Osteocyte (in vitro differentiated cells): ENCODE measurements at regions not wholly inside any gene's neighbourhood (a gene's known extent, or its start where the extent isn't known, plus 50 kb on each side); places are given as distances from the start of the nearest gene placed in this dataset.

Experiments used
- DNase-seq: peaks from one replicate; pipeline ENCODE4 v3.0.0; 2021; ENCODE audit warnings: mixed read lengths; ENCODE audit not compliant: unreplicated experiment; ENCODE audit errors: extremely low spot score
- H3K27ac Mint-ChIP-seq: one replicate; pipeline ENCODE4 v1.8.0; 2021; ENCODE audit warnings: mild to moderate bottlenecking, mixed read lengths; ENCODE audit not compliant: unreplicated experiment
- H3K27me3 Mint-ChIP-seq: one replicate; pipeline ENCODE4 v1.8.0; 2021; ENCODE audit warnings: mixed read lengths; ENCODE audit not compliant: unreplicated experiment
- H3K36me3 Mint-ChIP-seq: one replicate; pipeline ENCODE4 v1.8.0; 2021; ENCODE audit warnings: mixed read lengths; ENCODE audit not compliant: unreplicated experiment
- H3K4me1 Mint-ChIP-seq: one replicate; pipeline ENCODE4 v1.8.0; 2021; ENCODE audit warnings: mixed read lengths; ENCODE audit not compliant: unreplicated experiment
- H3K4me3 Mint-ChIP-seq: one replicate; pipeline ENCODE4 v1.8.0; 2021; ENCODE audit warnings: mild to moderate bottlenecking, moderate library complexity, mixed read lengths; ENCODE audit not compliant: unreplicated experiment
- H3K9me3 Mint-ChIP-seq: one replicate; pipeline ENCODE4 v1.8.0; 2021; ENCODE audit warnings: mixed read lengths; ENCODE audit not compliant: unreplicated experiment
- TF ChIP-seq, protein P1 (sequence below): fragments of 200-600 bp; sonication (generic); IDR thresholded peaks from 2 replicates; pipeline ENCODE4 v1.5.0; 2021; ENCODE audit warnings: antibody characterized with exemption, mild to moderate bottlenecking, moderate library complexity

DNA sequence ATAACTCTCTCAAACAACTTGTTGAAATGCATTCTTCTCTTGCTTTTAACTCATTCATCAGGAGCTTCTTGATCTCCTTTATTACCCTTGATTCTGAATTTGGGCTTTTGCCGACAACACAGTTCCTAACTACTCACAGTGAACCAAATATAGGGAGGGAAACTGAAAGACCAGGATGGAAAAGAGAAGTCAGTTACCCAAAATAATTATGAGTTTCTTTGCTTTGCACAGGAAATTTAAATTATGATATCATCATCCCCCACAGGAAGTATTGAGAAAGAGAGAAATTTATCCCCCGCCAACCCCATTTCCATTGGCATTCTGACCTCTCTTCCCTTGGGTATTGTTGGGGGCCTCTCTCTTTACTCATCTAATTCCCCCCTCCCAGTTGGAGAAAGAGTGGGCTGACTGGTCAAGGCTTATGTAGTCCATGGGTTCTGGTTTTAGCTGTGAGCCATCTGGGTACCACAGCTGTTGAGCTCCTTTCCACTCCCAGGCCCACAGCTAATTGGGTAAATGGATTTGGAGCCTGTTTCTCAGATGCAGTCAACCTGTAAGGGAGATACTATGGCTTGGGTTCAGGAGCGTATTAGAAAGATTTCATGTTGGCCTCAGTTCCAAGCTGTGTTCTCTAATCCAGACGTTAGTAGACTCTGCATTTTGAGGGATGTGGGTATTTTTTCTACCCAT lies 109.0 kb downstream of the FZD1 start:
- Mint-ChIP-seq H3K27me3 (peaks cover 28% of the 10 kb centered on the region), H3K27ac (no peak overlapping the region), H3K4me3 (no peak overlapping the region), H3K4me1 (no peaks in the 10 kb centered on the region), H3K9me3 (no peaks in the 10 kb centered on the region), H3K36me3 (no peaks in the 10 kb centered on the region)
- TF ChIP-seq, protein P1, sequence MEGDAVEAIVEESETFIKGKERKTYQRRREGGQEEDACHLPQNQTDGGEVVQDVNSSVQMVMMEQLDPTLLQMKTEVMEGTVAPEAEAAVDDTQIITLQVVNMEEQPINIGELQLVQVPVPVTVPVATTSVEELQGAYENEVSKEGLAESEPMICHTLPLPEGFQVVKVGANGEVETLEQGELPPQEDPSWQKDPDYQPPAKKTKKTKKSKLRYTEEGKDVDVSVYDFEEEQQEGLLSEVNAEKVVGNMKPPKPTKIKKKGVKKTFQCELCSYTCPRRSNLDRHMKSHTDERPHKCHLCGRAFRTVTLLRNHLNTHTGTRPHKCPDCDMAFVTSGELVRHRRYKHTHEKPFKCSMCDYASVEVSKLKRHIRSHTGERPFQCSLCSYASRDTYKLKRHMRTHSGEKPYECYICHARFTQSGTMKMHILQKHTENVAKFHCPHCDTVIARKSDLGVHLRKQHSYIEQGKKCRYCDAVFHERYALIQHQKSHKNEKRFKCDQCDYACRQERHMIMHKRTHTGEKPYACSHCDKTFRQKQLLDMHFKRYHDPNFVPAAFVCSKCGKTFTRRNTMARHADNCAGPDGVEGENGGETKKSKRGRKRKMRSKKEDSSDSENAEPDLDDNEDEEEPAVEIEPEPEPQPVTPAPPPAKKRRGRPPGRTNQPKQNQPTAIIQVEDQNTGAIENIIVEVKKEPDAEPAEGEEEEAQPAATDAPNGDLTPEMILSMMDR: no peak
- no peak for DNase-seq

DNA sequence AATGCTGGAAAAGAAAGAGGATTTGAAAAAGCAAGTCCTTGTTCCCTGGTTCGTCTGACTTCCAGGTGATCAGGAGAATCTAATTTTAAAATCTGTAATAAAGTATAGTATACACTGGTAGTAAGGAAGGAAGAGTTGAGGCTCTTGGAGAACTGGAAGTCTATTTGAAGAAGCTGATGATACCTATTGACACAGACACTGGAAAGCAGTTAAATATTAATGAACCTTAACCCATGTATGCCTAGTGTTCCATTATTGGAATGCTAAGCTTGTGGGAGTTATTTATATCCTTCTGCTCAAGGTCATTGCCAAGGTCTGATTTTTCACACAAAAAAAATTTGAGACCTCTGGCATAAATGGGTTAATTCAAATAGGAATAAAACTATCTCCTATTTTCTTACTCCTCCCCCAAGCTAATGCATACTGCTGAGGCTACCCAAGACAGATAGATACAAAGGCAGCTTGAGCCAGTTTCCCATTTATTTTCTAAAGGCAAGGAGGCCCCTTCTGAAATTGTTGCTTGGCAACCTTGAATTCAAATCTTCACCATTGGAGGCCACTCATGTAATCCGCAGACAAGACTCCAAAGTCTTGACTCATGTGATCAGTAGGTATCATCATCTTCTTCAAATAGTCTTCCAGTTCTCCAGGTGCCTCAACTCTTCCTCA lies 110.2 kb downstream of the FZD1 start:
- Mint-ChIP-seq H3K36me3 (no peaks in the 10 kb centered on the region), H3K4me3 (no peak overlapping the region), H3K9me3 (no peaks in the 10 kb centered on the region), H3K27me3 (peaks cover 20% of the 10 kb centered on the region), H3K4me1 (no peaks in the 10 kb centered on the region), H3K27ac (no peak overlapping the region)
- DNase-seq: no peak
- TF ChIP-seq, protein P1: no peak

DNA sequence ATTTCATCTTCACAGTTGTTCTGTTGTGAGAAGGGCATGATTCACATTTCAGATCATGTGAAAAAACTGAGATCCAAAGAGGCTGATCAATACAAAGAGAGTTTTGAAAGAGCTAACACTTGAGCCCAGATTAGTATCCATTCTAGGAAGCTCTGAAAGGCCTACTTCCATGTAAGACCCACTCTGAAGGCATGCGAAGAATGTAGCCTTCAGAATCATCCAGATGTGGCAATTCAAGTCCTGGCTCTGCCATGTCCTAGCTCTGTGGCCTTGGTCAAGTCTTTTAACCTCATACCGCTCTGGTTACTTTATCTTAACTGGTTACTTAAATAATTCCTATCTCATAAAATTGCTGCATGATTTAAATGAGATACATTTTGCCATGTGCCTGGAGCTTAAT lies 111.1 kb downstream of the FZD1 start:
- H3K36me3 Mint-ChIP-seq: no peaks in the 10 kb centered on the region
- H3K4me3 Mint-ChIP-seq: no peak overlapping the region
- peaks cover 17% of the 10 kb centered on the region for H3K27me3 Mint-ChIP-seq
- no peaks in the 10 kb centered on the region for H3K9me3 Mint-ChIP-seq
- no peaks in the 10 kb centered on the region for H3K4me1 Mint-ChIP-seq
- no peak overlapping the region for H3K27ac Mint-ChIP-seq
- DNase-seq: no peak
- TF ChIP-seq, protein P1: no peak

DNA sequence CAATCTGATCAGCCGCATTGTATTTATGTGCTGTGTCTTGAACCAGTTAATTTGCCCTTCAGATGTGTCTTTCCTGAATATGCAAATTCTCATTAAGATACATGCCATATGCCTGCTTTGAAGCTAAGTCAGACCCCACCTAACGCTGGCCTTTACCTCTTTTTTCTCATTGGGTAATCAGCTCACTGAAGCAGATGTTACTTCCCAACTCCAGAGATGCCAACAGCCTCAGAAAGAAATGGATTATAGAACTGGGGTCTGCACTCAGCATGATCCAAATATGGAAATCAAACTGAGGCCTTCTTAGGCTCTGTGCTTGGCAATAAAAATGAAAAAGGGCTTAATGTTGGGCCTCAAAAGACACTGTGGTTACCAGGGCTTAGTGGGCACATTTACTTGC lies 113.9 kb downstream of the FZD1 start:
- Mint-ChIP-seq H3K9me3 (no peaks in the 10 kb centered on the region), H3K4me1 (peaks cover 5% of the 10 kb centered on the region), H3K36me3 (no peaks in the 10 kb centered on the region), H3K27ac (no peak overlapping the region), H3K27me3 (no peaks in the 10 kb centered on the region), H3K4me3 (no peak overlapping the region)
- TF ChIP-seq, protein P1: no peak
- no peak for DNase-seq

DNA sequence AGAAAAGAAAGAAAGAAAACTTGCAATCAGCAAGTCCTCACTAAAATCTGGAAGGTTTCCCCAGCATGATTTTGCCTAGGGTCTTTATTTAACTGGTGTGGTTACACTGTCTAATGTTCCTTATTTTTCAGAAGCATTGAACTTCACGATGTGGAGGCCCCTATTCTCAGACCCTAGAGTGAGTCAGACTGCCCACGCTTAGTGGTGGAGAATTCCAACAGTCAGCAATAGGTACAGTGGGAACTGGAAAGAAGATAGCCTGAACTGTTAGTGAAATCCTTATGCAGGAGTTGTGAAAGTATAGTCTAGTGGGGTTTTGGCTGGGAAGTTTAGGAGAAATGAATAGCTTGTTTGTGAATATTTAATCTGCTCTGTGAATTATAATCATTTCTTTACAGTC lies 115.0 kb downstream of the FZD1 start:
- H3K4me3 Mint-ChIP-seq: no peak overlapping the region
- no peaks in the 10 kb centered on the region for H3K9me3 Mint-ChIP-seq
- no peaks in the 10 kb centered on the region for H3K27me3 Mint-ChIP-seq
- TF ChIP-seq, protein P1: no peak
- H3K36me3 Mint-ChIP-seq: no peaks in the 10 kb centered on the region
- no peak for DNase-seq
- no peak overlapping the region for H3K27ac Mint-ChIP-seq
- peaks cover 13% of the 10 kb centered on the region for H3K4me1 Mint-ChIP-seq
